ENCODE measurements at regions not wholly inside any gene's neighbourhood (a gene's known extent, or its start where the extent isn't known, plus 50 kb on each side); places are given as distances from the start of the nearest gene placed in this dataset.

DNA sequence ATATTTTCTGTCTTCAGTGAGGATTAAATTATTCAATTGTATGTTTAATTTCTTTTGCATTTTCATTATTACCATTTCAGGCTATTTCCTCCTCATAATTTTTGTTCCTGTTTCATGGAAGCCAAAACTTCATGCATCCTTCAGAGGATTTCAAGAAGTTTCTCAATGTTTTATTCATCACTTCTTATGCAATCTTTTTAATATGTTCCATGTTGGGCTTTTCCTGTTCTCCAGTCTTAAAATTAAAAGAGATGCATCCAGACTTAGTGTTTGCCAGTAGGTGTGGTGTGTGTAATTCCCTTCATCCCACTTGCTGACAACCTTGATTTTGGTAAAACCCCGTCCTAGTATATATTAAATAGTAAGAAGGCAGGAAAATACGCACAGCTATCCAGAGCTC, 190.0 kb downstream of the EN1 start:
- DNase-seq (ENCODE audit: extremely low spot score): no peak
- no peaks in the 10 kb centered on the region for H3K4me1 ChIP-seq (ENCODE audit: insufficient read depth)
- WGBS: 83% methylated on average over 2 of the region's 2 CpGs
- H3K36me3 ChIP-seq (ENCODE audit: insufficient read depth): no peaks in the 10 kb centered on the region
- no peak overlapping the region for H3K4me3 ChIP-seq (ENCODE audit: low read depth, low read length)
- H3K27ac ChIP-seq (ENCODE audit: low read depth): no peak overlapping the region

DNA sequence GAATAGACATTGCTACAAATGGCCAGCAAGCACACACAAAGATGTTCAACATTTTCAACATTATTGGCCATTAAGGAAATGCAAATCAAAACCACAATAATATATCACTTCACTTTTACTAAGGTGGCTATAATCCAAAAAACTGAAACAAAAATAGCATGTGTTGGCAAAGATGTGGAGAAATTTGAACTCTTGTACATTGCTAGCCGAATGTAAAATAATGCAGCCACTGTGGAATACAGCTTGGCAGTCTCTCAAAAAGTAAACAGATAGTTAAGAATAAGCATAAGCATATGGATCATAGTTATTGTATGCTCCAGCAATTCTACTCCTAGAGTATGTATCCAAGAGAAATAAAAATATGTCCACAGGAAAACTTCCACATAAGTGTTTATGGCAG, 192.5 kb downstream of the EN1 start:
- Histone ChIP-seq H3K36me3 (ENCODE audit: insufficient read depth) (no peaks in the 10 kb centered on the region), H3K4me1 (ENCODE audit: insufficient read depth) (no peaks in the 10 kb centered on the region), H3K4me3 (ENCODE audit: low read depth, low read length) (no peak overlapping the region), H3K27ac (ENCODE audit: low read depth) (no peak overlapping the region)
- no peak for DNase-seq (ENCODE audit: extremely low spot score)
- 21% methylated on average over 1 of the region's 1 CpG for WGBS

DNA sequence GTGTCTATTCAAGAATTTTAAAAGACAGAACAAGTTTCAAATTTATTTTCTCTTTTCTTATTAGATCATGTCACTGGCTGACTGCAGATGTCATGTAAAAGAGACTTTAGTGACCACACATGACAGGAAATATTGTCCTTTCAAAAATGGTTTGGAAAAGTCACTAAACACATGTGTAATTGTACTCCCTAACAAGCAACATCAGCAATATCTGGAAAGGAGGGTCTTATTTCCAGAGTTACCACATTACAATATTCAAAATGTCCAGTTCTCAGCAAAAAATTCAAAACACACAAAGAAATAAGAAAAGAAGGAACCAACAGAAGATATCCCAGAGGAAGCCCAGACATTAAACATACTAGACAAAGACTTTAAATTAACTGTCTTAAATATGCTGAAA, 197.1 kb downstream of the EN1 start:
- no peak for DNase-seq (ENCODE audit: extremely low spot score)
- Histone ChIP-seq H3K36me3 (ENCODE audit: insufficient read depth) (no peaks in the 10 kb centered on the region), H3K4me1 (ENCODE audit: insufficient read depth) (no peaks in the 10 kb centered on the region), H3K4me3 (ENCODE audit: low read depth, low read length) (no peak overlapping the region), H3K27ac (ENCODE audit: low read depth) (no peak overlapping the region)

- no peaks in the 10 kb centered on the region for H3K4me1 ChIP-seq (ENCODE audit: insufficient read depth)
- no peak for DNase-seq (ENCODE audit: extremely low spot score)
- WGBS: 72% methylated on average over 7 of the region's 7 CpGs
- no peak overlapping the region for H3K27ac ChIP-seq (ENCODE audit: low read depth)
- H3K4me3 ChIP-seq (ENCODE audit: low read depth, low read length): no peak overlapping the region
- H3K36me3 ChIP-seq (ENCODE audit: insufficient read depth): no peaks in the 10 kb centered on the region
These were observed 201.6 kb downstream of the EN1 start for GRCh38 chr2:118645876-118646275.

DNA sequence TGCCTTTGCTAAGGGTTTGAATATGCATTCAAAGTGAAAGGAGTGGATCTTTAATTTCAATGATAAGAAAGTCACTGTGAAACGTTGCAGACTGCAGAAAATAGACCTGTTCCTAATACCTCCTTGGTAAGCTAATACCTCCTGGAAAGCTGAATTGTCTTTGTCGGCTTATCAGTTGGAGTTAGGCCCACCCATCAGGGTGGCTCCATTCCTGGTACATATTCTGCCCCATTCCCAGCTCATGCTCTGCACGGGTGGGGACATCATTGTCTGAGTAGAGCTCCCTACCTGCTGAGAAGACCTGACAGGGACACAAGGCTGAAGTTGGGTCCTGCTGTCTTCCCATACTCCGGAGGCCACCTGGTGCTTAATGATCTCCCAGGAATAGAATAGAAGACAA, 203.3 kb downstream of the EN1 start:
- no peak overlapping the region for H3K4me3 ChIP-seq (ENCODE audit: low read depth, low read length)
- H3K4me1 ChIP-seq (ENCODE audit: insufficient read depth): no peaks in the 10 kb centered on the region
- no peaks in the 10 kb centered on the region for H3K36me3 ChIP-seq (ENCODE audit: insufficient read depth)
- no peak overlapping the region for H3K27ac ChIP-seq (ENCODE audit: low read depth)
- no peak for DNase-seq (ENCODE audit: extremely low spot score)
- WGBS: 22% methylated on average over 4 of the region's 4 CpGs

- Histone ChIP-seq H3K27ac (ENCODE audit: low read depth) (no peak overlapping the region), H3K36me3 (ENCODE audit: insufficient read depth) (no peaks in the 10 kb centered on the region), H3K4me3 (ENCODE audit: low read depth, low read length) (no peak overlapping the region), H3K4me1 (ENCODE audit: insufficient read depth) (no peaks in the 10 kb centered on the region)
- no peak for DNase-seq (ENCODE audit: extremely low spot score)
- 81% methylated on average over 4 of the region's 4 CpGs for WGBS
These were observed 204.2 kb downstream of the EN1 start for GRCh38 chr2:118643294-118643693.

DNA sequence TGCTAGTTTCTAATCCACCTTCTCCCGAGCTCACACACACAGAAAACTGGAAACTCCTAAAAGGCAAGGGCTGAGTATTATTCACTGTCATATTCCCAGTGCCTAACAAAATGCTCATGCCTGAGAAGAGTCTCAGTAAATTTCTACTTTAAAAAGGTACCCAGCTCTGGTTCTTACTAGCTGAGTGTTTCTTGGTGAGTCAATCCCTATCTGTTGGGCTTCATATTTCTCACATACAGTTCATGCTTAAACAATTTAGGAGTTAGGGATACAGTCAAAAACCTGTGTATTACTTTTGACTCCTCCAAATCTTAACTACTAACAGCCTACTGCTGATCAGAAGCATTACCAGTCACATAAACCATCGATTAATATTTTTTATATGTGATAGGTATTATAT, 204.9 kb downstream of the EN1 start:
- H3K36me3 ChIP-seq (ENCODE audit: insufficient read depth): no peaks in the 10 kb centered on the region
- H3K4me1 ChIP-seq (ENCODE audit: insufficient read depth): no peaks in the 10 kb centered on the region
- H3K4me3 ChIP-seq (ENCODE audit: low read depth, low read length): no peak overlapping the region
- 72% methylated on average over 2 of the region's 2 CpGs for WGBS
- H3K27ac ChIP-seq (ENCODE audit: low read depth): no peak overlapping the region
- DNase-seq (ENCODE audit: extremely low spot score): no peak

DNA sequence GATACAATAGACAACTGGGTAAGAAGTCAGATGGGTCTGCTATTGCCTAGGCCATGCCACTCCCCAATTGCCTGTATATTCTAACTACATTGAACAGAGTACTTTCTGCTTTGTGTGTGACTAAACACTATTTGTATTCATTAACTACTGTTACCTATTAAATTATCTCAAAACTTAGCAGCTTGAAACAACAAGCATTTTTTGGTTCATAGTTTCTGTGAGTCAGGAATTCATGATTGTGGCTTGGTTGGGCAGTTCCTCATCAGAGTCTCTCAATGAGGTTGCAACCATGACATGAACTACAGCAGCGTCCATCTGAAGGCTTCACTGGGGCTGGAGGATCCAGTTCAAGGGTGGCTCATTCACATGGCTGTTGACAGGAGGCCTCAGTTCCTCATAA, 205.7 kb downstream of the EN1 start:
- H3K27ac ChIP-seq (ENCODE audit: low read depth): no peak overlapping the region
- 73% methylated on average over 1 of the region's 1 CpG for WGBS
- no peak for DNase-seq (ENCODE audit: extremely low spot score)
- H3K36me3 ChIP-seq (ENCODE audit: insufficient read depth): no peaks in the 10 kb centered on the region
- H3K4me1 ChIP-seq (ENCODE audit: insufficient read depth): no peaks in the 10 kb centered on the region
- H3K4me3 ChIP-seq (ENCODE audit: low read depth, low read length): no peak overlapping the region

- Histone ChIP-seq H3K4me1 (ENCODE audit: insufficient read depth) (no peaks in the 10 kb centered on the region), H3K36me3 (ENCODE audit: insufficient read depth) (no peaks in the 10 kb centered on the region), H3K4me3 (ENCODE audit: low read depth, low read length) (no peak overlapping the region), H3K27ac (ENCODE audit: low read depth) (no peak overlapping the region)
- whole genome bisulfite sequencing: 73% methylated on average over 2 of the region's 2 CpGs
- no peak for DNase-seq (ENCODE audit: extremely low spot score)
These were observed 208.1 kb downstream of the EN1 start for GRCh38 chr2:118639371-118639770.

- H3K4me3 ChIP-seq (ENCODE audit: low read depth, low read length): no peak overlapping the region
- 70% methylated on average over 5 of the region's 5 CpGs for WGBS
These were observed 209.0 kb downstream of the EN1 start for GRCh38 chr2:118638453-118638852.

DNA sequence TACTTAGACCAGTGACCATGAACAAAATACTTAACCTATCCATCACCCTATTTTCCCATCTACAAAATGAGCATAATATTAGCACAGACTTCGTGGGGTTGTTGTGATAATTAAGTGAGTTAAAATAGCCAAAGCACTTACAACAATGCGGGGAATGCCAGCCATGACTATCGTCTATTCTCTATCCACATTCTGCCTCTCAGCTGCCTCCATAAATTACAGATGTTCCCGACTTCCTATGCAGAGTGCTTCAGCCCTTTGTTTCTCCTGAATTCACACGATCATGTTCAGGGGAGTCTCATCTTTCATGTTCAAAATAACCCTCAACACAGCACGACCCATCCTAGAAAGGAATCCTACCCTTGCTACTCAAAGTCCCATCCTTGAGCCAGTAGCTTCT, 211.6 kb downstream of the EN1 start:
- no peak for DNase-seq (ENCODE audit: extremely low spot score)
- no peak overlapping the region for H3K27ac ChIP-seq (ENCODE audit: low read depth)
- H3K4me1 ChIP-seq (ENCODE audit: insufficient read depth): no peaks in the 10 kb centered on the region
- H3K36me3 ChIP-seq (ENCODE audit: insufficient read depth): no peaks in the 10 kb centered on the region
- 35% methylated on average over 6 of the region's 6 CpGs for WGBS
- H3K4me3 ChIP-seq (ENCODE audit: low read depth, low read length): no peak overlapping the region

More at GRCh38 chr2:118638453-118638852, 209.0 kb downstream of the EN1 start:
- no peaks in the 10 kb centered on the region for H3K36me3 ChIP-seq (ENCODE audit: insufficient read depth)
- no peak overlapping the region for H3K27ac ChIP-seq (ENCODE audit: low read depth)
- DNase-seq (ENCODE audit: extremely low spot score): no peak
- no peaks in the 10 kb centered on the region for H3K4me1 ChIP-seq (ENCODE audit: insufficient read depth)

DNA sequence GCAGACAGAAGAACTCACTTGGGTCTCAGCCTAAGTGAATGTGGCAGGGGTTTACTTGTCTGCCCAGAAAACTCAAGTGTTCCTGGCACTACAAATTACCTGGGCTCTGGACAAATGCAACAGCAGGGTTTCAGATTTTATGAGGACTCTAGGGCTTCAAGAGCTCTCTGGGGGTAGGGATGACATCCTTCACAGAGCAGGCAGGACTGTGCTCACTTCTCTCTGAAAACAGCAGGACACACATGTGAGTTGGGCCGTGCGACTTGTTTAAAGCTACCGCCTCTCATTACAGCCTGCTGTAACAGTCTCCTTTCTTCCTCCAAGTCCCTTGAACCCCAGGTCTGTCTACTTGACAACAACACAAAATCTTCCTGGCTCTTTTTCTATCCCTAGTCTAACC, 212.6 kb downstream of the EN1 start:
- 43% methylated on average over 3 of the region's 3 CpGs for WGBS
- Histone ChIP-seq H3K4me1 (ENCODE audit: insufficient read depth) (no peaks in the 10 kb centered on the region), H3K36me3 (ENCODE audit: insufficient read depth) (no peaks in the 10 kb centered on the region), H3K4me3 (ENCODE audit: low read depth, low read length) (no peak overlapping the region), H3K27ac (ENCODE audit: low read depth) (no peak overlapping the region)
- no peak for DNase-seq (ENCODE audit: extremely low spot score)

- H3K4me1 ChIP-seq (ENCODE audit: insufficient read depth): no peaks in the 10 kb centered on the region
- H3K27ac ChIP-seq (ENCODE audit: low read depth): no peak overlapping the region
- H3K4me3 ChIP-seq (ENCODE audit: low read depth, low read length): no peak overlapping the region
- H3K36me3 ChIP-seq (ENCODE audit: insufficient read depth): no peaks in the 10 kb centered on the region
- no peak for DNase-seq (ENCODE audit: extremely low spot score)
- WGBS: 82% methylated on average over 9 of the region's 9 CpGs
These were observed 214.0 kb downstream of the EN1 start for GRCh38 chr2:118633371-118634018.

- 77% methylated on average over 11 of the region's 11 CpGs for WGBS
- Histone ChIP-seq H3K4me1 (ENCODE audit: insufficient read depth) (no peaks in the 10 kb centered on the region), H3K27ac (ENCODE audit: low read depth) (no peak overlapping the region), H3K4me3 (ENCODE audit: low read depth, low read length) (no peak overlapping the region), H3K36me3 (ENCODE audit: insufficient read depth) (no peaks in the 10 kb centered on the region)
- no peak for DNase-seq (ENCODE audit: extremely low spot score)
These were observed 214.5 kb downstream of the EN1 start for GRCh38 chr2:118632921-118633320.

DNA sequence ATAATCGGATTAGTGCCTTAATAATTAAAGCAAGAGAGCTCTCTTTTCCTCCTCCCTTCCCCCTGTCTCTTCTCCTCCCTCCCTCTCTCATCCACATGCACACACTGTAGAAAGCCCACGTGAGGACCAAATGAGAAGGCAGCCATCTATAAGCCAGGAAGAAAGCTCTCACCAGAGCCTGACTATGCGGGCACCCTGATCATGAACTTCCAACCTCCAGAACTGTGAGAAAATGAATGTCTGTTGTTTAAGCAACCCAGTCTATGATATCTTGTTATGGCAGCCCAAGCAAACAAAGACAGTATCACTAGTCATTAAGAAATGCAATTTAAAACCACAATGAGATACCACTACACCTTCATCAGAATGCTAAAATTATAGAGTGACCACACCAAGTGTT, 220.3 kb downstream of the EN1 start:
- Histone ChIP-seq H3K4me3 (ENCODE audit: low read depth, low read length) (no peak overlapping the region), H3K27ac (ENCODE audit: low read depth) (no peak overlapping the region), H3K4me1 (ENCODE audit: insufficient read depth) (no peaks in the 10 kb centered on the region), H3K36me3 (ENCODE audit: insufficient read depth) (no peaks in the 10 kb centered on the region)
- DNase-seq (ENCODE audit: extremely low spot score): no peak
- 84% methylated on average over 3 of the region's 3 CpGs for WGBS

Measured in urinary bladder (tissue), 3 donors.